HG03575 (cell line): ENCODE measurements at regions not wholly inside any gene's neighbourhood (a gene's known extent, or its start where the extent isn't known, plus 50 kb on each side); places are given as distances from the start of the nearest gene placed in this dataset.
"Not testable (repeated sequence)": the region's sequence is repeated elsewhere in the genome, so short reads cannot be mapped to it uniquely, and the experiment has no call there.

Experiments
- ATAC-seq: cut with Tn5 transposase; IDR thresholded peaks from one replicate; pipeline ENCODE4 v1.9.1; 2021; ENCODE audit not compliant: unreplicated experiment, insufficient number of reproducible peaks, low FRiP score; ENCODE audit errors: extremely low read depth

DNA sequence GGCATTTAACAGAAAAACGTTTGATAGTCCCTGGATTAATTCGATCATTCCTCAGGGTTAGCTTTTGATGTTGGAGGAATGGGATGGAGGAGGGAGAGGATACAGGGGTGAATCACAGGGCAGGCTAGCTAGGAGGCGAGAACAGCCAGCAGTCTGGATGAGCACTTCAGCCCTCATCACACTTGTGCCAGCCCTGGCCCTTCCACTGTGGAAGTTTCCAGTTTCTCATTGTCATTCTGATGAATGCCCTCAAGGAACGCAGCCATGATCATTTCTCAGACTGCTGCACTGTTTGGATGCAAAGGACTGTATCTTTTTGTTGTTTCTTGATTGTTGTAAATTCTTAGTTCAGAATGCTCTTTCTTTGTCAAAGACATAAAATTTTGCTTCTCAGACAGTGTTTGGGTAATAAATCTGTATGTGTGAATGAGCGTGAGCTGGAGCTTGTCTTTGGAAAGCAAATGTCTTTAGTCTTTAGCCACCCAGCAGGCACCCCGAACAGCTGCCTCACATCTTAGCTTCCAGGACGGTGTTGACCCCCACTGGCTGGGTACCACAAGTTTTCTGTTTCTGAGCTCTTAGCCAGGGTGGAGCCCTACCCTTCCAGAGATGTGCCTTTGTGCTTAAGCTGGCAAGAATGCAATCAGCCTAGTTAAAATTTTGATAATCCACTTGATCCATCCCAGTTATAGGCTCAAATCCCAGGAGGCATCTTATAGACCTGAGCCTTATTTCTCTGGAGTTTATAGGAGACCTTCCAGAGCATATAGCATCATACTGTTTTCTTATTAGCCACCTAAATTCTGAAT, 121.1 kb downstream of the PDCD6IP start:
- no peak for ATAC-seq

DNA sequence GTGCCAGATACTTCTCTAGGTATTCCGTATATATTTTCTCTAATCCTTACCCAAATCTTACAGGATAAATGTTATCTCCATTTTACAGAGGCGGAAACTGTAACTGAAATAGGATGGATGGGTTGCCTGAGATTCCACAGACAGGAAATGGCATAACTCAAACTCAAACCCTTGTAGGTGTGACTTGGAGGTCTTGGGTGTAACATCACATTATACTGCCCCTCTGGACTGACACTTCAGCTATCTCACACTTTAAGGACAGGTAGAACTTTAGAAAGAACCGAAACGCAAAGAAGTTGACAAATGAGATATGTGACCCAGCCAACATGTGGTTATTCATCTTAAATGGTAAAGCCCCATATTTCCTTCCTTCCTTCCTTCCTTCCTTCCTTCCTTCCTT, 122.1 kb downstream of the PDCD6IP start:
- no peak for ATAC-seq

DNA sequence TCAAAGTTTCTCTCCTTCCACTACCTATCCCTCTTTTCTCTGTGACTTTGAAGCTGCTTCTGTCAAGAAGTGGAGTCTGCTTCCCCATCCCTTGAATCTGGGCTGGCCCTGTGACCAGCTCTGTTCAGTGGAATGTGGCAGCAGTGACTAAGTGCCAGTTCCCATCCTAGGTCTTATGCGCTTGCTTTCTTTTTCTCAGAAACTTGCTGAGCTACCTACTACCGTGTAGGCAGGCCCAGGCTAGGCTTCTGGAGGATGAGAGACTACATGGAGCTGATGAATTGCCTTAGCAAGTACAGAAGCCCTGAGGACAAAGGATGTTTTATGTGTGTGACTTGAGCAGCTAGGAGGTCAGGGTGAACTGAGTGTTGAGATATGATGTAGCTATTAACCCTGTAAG, 123.2 kb downstream of the PDCD6IP start:
- ATAC-seq = no peak

DNA sequence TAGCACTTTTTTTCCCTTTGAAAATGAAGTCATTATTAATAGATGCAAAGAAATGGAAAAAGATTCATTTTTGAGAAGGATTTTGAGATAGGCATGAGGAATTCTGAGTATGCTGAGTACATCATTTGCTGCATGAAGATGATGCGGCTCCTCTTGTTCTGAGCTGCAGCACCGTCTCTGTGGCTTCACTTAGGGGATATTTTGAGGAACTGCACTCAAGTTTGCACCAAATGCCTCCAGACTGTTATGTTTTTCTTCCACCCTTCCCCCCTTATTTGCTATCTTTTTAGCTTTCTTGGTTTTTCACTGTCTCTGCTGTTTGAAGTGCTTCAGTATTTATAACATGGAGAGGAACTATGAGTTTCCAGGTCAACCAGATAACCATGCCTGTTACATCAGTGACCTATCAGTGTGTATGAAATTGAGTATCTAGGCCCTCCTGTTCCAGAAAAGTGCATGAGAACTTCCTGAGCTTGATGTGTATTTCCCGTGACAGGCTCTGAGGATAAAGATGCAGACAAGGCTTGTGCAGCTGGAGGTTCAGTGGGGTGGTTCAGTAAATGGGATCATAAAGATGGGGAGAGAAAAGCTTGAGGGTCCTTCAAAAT, 128.7 kb downstream of the PDCD6IP start:
- no peak for ATAC-seq

DNA sequence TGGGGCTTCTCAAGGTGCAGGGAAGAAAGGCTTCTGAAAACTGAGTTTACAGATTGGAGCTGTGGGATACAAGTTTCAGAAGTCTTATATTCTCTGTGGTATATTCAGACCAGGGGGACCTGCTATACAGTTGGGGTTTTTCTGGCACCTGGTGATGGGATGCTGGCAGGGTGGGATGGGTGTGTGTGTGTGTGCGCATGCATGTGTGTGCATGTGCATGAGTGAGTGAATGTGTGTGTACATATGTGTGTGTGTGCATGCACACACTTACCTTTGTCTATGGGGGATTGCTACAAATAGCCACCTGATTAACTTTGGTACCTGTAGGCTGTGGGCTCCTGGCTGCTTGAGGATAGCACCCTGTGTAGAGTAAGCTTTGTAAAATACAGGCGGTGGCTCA, 131.4 kb downstream of the PDCD6IP start:
- no peak for ATAC-seq

DNA sequence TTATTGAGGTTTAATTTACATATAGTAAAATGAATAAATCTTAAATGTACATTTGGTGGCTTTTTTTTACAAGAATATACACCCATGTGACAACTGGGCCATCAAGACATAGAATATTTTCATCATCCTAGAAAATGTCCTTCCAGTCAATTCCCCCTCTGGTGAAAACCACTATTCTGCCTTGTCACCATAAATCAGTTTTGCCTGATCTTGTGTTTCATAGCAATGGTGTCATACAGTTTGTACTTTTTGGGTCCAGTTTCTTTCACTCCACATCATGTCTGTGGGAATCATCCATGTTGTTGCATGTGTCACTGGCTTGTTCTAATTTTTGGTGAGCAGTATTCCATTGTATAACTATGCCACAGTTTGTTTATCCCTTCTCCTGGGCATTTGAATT, 133.1 kb downstream of the PDCD6IP start:
- no peak for ATAC-seq

DNA sequence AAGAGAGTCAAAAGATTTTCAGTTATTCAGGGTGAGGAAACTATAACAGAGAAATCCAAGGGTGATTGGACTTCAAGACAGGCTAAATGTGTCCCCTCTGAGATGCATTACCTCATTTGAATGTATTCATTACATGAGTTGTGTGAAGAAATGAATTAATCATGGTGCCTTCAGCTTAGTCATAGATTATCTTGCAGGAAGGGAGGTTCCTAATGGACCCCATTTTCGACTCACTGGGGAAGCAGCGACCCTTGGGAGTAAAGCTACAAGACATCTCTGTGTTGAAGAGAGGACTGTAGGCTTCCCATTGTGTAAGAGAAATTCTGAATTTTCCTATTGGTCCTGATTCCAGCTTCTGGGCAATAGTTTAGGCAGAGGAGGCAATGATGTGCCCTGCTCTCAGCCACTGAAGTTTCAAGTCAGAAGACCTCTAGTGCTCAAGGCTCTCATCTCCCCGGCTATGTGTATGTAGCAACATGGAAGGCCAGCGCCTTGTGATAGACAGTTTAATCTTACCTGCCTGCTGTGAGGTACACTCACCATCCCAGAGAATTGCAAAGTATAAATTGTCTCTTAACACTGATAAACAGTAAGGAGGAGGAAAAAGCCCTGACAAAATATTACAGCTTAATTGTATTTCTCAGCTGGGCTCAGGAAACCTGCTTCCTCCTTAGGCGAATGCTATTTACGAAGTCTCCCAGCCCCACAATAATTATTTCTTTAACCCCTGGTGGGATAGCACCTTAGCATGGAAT, 133.8 kb downstream of the PDCD6IP start:
- ATAC-seq = no peak

DNA sequence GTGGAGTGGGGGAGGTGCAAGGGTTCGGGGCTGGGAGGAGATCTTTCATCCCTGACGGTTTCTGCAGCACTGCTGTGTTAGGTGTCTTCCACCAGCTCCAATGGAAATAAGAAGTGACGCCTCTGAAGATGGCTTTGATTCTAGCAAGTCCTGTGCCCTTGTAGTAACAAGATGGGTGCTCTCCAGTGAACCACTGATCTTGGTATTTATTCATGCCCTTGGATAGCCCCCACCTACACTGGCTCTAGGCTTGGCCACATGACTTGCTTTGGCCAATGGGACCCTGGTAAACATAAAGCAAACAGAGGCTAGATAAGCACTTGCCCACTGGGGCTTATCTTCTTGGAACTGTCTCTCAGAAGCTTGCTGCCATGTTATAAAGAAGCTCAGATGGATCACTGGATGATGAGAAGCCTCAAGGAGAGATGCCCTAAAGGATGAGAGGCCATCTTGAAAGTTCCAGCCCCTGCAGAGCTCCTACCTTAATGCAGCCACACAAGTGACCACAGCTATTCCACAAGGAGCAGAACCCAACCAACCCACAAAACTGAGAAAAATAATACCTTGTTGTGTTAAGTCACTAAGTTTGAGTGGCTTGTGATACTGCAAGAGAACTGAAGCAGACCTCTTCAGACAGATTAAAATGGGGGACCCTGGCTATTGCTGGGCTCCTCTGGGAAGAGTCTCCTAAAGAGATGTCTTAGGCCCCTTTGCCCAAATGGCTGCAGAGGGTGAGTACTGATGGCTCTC, 137.9 kb downstream of the PDCD6IP start:
- no peak for ATAC-seq

DNA sequence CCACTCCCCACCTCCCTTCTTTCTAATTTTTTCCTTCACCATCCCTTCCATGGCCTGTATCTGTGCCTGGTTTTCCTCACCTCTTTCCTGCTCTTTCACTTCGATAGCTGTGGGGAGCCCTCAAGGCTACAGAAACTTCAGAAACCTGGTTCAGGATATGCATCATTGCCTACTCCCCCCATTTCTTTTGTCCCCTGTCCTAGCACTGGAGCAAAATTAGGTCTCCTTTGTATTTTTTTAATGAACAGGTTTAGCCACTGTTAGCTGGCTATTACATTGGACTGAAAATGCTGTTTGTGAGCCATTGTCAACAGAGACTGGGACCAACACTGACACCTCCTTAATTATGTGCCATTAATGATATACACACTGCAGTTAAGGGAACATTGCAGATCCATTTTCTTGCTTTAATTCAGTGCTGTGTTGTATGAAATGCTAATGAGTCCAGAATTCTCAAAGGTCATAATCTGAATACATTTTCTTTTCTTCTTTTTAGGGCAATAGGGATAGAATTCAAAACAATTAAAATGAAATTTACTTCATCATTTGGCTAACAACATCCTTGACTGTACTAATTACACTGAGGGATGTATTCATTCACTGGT, 138.6 kb downstream of the PDCD6IP start:
- no peak for ATAC-seq

DNA sequence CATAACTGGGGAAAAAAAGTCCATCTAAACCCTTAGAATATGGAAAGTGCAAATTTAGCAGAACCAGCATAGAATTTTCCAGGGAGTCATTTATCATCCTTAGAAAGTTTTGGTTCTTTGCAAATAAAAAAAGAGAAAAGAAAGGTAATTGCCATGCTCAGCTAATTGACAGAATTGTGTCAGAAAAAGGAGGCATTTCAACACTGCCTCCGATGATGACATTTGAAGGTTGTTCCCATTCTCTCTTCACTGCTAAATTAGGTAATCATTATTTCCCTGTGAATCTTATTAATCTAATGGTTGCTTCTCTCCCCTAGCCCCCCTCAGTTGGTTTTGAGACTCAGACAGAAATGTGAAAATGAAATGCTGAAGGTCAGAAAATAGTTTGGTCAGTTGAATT, 139.2 kb downstream of the PDCD6IP start:
- no peak for ATAC-seq

DNA sequence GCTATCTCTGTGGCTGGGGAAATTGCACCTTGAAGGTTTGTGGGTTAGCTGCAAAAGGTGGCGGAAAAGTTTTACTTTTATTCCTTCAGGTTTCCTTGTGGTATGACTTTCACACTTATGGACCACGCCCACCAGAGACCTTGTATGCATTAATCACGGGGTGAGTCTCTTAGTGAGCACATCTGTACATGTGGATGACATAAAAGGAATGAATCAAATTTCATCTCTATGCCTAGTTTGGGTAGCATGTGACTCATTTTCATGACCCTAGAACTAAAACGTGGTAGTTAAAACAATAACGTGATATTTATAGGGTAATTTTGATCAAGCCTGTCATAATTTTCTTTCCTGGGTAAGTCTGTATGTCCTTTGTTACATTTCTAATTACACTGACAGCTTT, 141.7 kb downstream of the PDCD6IP start:
- no peak for ATAC-seq

DNA sequence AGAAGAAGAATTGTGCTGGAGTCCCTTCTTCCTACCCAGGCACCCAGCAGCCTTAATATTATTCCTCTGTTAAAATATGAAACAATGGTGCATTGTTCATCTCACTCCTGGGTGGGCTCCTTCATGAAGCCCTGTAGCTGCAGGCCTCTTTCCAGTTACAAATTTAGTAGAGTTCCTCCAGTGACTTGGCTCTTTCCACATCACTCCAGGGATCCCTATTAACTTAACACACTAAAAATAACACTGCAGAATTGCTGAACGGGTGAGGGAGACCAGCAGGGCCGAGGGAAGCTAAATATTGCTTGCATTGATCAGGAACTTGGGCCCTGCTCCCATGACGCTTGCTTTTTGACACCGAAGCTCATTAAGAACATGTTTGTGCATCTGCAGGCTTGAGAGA, 142.3 kb downstream of the PDCD6IP start:
- ATAC-seq = no peak

DNA sequence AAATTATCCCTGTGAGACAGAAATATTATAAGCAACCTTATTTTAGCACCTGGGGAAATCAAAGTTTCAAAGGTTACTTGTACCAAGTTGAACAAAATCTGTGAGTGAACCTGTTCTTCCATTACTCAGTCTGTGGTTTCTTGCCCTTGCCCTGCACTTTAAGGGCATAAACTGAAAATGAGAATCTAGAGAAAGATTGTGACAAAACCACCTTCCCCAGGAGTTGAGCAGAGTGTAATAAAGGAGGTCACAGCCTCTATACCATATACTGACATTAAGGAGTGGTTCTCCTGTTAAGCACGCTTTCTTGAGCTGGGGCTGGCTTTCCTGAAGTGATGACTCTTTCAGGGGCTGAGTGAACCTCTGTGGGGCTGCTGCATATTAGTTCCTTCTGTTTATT, 143.4 kb downstream of the PDCD6IP start:
- no peak for ATAC-seq

DNA sequence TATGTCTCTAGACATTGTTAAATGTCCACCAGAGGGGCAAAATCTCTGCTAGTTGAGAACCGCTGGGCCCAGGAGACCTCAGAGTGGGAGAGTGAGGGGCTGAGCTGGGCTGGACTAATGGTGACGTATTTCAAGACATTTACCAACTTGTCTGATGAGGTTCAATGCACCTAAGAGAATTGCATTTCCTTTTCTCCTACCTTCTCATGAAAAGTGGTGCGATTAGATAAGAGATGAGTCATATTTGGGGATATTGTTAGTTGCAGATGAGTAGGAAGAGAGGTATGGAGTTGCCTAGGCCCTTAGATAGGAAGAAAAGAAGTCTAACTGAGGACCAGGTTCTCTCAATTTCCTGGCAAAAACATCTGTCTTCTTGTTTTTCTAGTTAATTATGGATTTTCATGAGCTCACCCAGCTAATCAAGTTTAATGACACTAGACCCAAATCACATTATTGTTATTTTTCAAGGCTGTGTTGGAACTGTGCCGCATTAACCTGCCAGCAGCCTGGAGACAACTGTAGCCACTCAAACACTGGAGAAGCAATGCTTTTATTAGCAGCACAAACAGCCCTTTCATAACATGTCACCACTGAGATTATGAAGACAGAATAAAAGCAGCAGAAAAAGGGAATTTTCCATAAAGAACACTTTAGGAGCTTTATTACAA, 144.2 kb downstream of the PDCD6IP start:
- ATAC-seq = no peak

DNA sequence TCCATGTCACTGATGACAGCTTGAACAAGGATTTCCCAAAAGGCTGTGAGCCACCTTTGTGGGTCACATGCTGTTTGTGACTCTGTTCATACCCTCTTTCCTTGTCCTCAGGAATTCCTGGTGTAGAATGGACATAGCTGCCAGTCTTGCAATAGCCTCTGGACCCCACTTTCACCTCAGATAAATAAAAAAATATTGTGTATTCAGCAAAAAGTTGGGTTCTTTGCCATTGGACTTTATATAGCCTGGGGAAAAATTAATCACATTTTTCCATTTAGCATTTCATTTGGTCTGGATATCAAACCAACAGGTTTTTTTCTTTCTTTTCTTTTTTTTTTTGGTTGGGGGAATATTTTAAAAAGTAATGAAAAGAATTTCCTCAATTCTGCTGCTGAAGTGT, 144.8 kb downstream of the PDCD6IP start:
- no peak for ATAC-seq

DNA sequence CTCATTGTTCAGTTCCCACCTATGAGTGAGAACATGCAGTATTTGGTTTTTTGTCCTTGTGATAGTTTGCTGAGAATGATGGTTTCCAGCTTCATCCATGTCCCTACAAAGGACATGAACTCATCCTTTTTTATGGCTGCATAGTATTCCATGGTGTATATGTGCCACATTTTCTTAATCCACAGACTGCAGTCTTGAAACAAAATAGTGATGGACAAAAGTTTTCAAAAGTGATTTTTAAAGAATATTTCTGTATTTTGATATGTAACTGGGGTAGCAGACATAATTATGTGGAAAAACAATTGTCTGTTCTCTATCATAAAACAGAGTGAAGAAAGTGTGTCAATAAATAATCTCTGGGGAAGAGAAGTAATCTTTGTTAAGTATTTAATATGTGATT, 148.2 kb downstream of the PDCD6IP start:
- ATAC-seq = not testable (repeated sequence)

DNA sequence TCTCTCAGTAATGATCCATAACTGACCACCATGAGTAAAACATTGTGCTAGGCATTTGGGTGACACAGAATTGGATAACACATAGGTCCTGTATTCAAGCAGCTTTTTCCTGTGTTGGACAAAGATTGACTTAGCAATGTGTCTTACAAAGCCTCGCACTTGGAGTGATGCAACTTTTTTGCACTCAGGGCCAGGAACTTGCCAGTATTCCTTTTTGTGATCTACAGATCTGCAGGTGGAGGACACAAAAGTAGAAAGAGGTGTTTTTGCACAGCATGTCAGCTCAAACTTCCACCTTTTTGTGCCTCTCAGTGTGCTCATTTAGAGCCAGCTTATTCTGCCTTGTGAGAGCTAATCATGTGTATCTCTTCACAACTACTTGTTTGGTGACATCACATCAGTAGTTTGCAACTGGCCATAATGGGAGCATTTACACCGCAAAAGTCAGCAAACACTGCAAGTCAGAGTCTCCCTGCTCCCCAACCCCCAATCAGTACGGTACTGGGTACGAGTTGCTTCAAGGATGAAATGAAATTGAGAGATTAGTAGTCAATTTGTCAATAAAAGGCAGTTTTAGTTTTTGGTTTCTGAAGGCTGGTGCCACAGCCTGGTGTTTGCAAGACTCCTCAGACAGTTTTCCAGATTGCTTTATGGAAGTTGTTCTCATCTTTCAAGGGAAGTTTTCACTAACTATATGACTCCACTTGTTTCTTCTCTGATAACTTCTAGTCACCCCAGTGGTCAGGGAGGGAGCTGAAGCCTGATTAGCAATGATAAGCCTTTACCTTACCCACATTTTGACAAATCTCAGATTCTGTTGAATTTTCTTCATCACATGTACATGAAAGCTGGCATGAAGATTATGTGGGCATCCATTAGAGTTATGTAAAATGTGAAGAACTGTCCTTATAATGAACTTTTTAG, 149.1 kb downstream of the PDCD6IP start:
- no peak for ATAC-seq

DNA sequence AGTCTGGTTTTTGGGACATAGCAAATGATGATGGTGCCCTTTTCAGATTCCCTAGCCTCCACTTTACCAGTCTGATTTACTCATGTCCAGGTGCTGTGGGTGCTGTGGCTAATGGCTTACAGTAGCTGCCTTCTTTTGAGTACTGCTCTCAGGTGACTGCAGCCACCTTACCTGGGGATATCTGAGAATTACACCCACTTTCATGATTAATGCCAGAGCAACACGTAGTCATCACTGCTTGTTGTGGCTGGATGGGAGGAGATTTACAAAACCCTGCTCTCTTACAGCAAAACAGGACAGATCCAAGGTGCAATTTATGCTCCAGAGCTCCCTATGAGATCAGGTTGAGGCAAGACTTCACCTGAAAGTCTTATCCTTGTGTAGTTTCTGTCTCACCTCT, 150.6 kb downstream of the PDCD6IP start:
- no peak for ATAC-seq
